ENCODE measurements at regions not wholly inside any gene's neighbourhood (a gene's known extent, or its start where the extent isn't known, plus 50 kb on each side); places are given as distances from the start of the nearest gene placed in this dataset.
"Not testable (repeated sequence)": the region's sequence is repeated elsewhere in the genome, so short reads cannot be mapped to it uniquely, and the experiment has no call there.

DNA sequence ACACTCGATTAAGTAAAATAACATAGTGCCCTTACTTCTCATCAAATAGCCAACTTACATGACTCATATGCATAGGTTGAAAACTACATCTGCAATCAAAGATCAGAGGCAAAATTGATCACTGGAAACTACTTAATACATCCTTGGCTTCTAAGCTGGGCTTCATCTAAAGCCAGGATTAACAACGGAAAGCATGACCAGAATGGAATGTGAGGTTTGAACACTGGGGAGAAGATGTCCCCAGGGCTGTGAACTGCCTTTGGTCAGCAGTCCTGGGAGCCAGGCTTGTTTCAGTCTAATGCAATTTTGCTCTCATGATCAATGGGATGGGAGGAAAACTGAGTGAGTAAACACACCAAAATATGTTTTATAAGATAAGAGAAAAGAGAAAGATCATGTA is 192.5 kb upstream of the TTC29 start:
- no peak for DNase-seq (ENCODE audit: low spot score)
- intact Hi-C loops (cut with DNase I) = no loop called here

- intact Hi-C loops (cut with DNase I) = no loop called here
Observed at GRCh38 chr4:147139455-147140198, 194.0 kb upstream of the TTC29 start.

DNA sequence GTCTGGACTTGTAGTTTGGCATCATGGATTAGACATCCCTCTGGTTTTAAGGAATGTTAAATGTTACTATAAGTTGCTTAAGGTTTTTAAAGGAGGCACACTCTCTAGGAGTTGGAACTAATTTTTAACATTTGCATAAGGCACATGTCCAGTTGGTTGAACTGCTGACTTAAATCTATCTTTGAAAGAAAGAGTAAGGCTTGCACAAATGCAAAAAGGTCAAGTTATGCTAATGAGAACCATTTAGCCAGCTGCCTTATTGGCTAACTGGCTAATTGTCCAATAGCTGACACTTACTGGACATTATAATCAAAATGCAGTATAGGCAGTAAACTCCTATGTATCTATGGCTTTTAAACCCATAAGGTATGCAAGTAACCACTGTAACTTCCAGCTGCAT is 206.1 kb upstream of the TTC29 start:
- intact Hi-C loops (cut with DNase I) = no loop called here
- no peak for DNase-seq (ENCODE audit: low spot score)

More at GRCh38 chr4:147139455-147140198, 194.0 kb upstream of the TTC29 start:
- no peak for DNase-seq (ENCODE audit: low spot score)

DNA sequence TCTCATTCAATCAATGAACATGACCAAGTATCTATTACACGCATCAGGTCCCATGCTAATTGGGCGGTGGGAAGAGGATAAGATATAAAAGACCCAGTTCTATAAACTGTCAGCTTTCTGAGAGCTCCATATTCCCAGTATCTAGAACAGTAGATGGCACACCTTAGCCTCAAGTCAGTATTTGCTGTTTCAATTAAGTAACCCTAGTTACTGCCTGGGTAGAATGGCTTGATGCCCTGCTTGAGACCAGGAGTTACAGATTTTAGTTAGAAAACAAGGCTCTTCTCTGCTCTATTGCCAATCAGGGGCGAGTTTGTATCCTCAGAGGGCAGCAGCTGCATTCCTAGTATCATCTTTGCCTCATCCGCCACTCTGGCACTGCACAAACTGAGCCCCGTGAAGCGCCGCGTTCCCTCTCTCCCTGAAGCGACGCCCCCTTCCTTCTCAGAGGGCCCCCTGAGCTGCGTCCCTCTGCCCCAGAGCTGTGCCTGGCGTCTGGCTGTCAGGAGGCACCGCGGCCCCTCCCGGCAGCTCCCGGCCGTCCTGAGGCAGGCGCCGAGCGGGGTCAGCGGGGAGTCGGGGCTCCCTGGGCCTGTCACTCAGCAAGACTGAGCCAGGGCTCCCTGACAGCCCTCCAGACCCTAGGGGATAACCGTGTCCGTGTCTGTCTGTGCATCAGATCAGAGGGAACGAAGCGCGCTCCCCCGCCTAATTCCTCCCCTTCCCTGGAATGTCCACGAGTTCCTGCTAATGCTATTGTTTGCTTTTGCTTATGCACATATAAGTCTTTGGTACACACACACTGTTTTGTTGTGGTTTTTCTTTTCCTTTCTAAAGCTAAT is 212.4 kb upstream of the TTC29 start:
- intact Hi-C loops (cut with DNase I) = loop anchor here (5.0 kb wide), 2 partner anchors 41 to 359 kb away; no protein-coding TSS in a partner anchor
- no peak for DNase-seq (ENCODE audit: low spot score)

DNA sequence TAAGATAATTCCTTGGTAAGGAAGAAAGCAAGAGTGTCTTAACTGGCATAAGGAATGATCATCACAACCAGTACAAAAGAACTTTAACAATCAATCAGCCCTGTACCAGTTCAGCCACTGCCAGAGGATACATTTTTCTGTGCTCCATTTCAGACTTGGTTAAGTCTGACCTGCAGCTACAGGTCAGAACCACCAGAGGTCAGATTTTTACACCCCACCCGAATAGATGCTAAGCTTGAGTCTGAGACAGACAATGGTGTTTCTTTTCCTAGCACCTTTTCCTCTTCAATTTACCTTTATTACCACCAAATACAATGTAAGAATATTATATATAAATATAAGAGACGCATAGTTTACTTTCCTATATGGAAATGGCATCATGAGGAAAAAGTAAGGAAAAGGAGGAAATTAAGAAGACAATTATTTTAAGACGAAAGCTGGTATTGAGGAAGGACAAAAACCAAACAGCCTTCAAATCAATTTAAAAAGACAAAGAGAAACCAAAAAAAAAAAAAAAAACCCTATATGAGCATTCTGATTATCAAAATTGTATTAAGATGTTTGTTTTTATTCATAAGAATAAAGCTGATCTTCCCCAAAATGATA is 215.3 kb upstream of the TTC29 start:
- intact Hi-C loops (cut with DNase I) = loop anchor here (2.0 kb wide), 1 partner anchor 430 kb away; no protein-coding TSS in a partner anchor
- DNase-seq (ENCODE audit: low spot score) = no peak

DNA sequence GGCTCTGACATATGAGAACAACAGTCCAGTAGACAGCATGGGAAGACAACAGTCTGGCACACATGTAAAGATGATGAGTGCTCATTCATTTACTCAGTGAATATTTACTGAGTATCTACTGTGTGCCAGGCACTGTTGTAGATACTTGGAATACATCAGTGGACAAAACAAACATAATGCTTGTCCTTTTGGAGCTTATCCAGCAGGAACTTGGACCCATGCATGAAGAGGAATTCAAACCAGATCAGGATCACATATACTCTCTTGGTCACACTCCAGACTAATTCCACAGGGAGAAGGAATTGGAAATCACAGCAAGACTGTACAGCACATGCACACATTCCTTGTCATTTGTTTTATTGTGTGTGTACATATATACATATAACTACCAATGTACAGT is 217.6 kb upstream of the TTC29 start:
- no peak for DNase-seq (ENCODE audit: low spot score)
- intact Hi-C loops (cut with DNase I) = no loop called here

GRCh38 chr4:147168200-147168599 is 222.5 kb upstream of the TTC29 start:
- intact Hi-C loops (cut with DNase I); DNase-seq (ENCODE audit: low spot score): not testable (repeated sequence)

DNA sequence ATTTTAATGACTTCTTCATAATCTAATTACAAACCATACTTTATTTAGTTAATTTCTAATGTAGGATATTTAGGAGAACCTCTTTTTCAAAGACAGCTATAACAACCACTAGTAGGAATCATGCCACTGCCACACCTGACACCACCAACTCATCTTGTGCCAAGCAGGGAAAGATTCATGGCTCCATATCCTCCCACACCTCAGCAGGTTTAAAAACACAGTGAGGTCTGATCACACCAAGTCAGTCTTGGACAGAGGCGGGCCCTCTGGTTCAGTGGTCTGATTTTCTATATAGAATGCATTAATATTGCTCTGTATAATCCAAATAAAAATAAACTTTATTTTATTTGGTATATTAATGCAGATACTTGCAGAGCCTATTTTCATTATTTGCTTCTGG is 227.7 kb upstream of the TTC29 start:
- intact Hi-C loops (cut with DNase I) = no loop called here
- no peak for DNase-seq (ENCODE audit: low spot score)

GRCh38 chr4:147173797-147174432 is 228.3 kb upstream of the TTC29 start:
- intact Hi-C loops (cut with DNase I) = no loop called here
- no peak for DNase-seq (ENCODE audit: low spot score)

DNA sequence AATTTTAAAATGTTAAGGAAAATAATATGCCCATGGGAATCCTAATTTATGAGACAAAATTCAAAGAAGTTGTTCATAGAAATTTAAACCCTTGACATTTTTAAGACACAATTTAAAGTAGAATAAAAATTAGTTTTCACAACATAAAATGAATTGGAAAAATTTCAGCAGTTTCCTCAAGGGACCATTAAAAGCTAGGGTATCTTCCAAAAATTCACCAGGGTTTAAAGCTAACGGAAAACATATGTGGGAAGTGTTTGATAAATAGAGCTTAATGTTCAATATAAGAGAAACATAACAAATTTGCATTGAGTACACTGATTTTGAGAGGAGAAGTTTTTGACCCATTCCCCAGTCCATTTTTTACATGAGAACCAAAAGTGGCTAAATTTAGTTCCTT is 228.9 kb upstream of the TTC29 start:
- DNase-seq (ENCODE audit: low spot score) = no peak
- intact Hi-C loops (cut with DNase I) = no loop called here

DNA sequence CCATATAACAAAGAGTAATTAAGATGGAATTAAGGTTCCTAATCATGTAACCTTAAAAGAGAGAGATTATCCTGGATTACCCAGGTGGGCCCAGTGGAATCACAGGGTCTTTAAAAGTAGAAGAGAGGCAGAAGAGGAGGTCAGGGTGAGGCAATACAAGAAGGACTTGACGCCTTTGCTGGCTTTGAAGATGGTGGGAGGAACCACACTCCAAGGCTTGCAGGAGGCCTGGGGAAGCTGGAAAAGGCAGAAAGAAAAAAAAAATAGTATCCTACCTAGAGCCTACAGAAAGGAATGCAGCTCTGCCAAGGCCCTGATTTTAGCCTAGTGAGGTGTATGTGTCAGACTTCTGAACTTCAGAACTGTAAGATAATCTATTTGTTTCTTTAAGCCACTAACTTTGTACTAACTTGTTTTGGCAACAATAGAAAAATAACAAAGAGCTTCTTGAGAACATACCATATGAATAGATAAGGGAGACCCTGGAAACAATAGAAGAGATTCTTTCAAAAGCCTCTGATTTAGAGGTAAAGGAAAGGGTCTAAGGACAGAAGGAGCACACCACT is 229.9 kb upstream of the TTC29 start:
- intact Hi-C loops (cut with DNase I) = no loop called here

GRCh38 chr4:147182041-147182440 is 236.4 kb upstream of the TTC29 start:
- intact Hi-C loops (cut with DNase I) = no loop called here

More for the DNA sequence above, 229.9 kb upstream of the TTC29 start:
- DNase-seq (ENCODE audit: low spot score) = no peak

DNA sequence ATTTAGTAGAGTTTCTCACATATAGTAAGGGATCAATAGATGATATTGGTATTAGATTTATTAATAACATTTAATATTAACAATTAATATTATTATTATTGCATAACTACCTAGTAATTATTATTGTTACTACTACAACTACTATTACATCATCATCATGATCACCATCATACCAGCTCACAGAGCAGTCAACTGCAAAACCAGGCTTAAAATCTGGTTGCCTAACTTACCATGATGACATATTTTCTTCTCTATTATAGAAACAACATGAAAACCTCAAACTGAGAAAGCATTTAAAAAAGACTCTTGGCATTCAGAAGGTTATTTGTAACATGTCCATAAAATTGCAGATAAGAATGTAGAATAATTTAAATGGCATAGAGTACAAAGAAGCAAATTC is 247.0 kb upstream of the TTC29 start:
- DNase-seq (ENCODE audit: low spot score) = no peak
- intact Hi-C loops (cut with DNase I) = no loop called here

More at GRCh38 chr4:147182041-147182440, 236.4 kb upstream of the TTC29 start:
- no peak for DNase-seq (ENCODE audit: low spot score)

DNA sequence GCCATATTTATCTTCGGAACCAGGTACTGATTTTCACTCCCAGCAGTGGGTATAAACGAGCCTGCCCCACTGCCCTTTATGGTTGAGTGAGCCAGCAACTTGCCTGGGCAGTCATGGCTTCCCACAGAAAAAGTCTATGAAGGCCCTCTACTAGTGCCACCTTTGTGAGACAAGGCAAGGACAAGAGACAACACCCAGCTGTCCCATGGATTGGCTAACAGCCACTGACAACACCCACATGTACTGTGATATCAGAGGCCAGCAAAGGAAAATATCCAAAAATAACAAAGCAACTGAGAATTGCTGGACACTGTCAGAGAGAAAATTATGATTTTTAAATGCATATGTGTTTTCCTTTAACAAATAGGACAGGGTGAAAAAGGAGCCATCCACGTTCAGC is 248.4 kb upstream of the TTC29 start:
- DNase-seq (ENCODE audit: low spot score) = no peak
- intact Hi-C loops (cut with DNase I) = no loop called here

- intact Hi-C loops (cut with DNase I) = no loop called here
Observed at GRCh38 chr4:147194604-147195003, 248.9 kb upstream of the TTC29 start.

DNA sequence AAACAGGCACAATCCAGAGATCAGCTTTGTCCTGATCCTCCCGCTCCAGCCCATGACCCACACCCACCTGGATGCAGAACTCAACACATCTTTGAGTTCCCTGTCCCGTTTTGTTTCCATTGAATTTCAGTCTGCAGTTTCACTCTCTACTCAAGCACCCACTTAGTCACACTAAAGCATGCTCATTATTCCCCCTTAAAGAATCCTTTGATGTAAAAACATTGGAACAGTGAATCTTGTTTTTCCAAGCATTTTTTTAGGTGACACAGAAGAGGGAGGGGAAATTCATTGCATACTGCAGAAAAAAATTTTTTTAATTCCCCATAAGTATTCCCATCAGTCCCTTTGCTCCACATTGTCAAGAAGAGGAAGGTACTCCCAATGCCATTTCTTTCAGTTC is 249.7 kb upstream of the TTC29 start:
- intact Hi-C loops (cut with DNase I) = no loop called here
- no peak for DNase-seq (ENCODE audit: low spot score)

More at GRCh38 chr4:147194604-147195003, 248.9 kb upstream of the TTC29 start:
- DNase-seq (ENCODE audit: low spot score) = no peak

DNA sequence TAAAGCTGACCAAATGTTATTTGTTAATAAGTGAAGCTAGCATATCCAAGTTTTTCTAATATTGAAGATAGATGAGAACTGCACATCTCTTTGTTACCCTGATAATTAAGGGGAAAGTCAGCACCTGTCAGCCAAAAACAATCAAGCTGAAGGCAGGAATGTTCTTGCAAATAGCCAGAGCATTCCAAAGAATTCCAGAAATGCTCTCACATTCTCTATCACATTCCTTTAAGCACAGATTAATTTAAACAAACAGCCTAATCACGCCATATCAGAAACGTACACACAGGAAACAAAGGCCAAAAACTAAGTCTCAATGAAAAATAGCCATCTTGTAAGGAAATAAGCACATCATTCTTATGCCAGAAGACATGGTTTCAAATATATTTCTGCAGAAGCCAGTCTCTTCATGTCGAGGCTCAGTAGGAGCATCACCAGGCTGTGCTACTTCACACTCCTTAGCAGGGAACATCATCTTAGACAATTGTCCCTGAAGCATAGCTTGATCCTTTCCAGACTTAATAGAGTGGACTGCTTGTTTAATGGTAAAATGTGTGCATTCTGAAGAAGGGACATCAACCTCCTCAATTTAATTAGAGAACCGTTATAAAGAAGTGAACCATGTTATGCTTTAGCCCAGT is 252.9 kb upstream of the TTC29 start:
- no peak for DNase-seq (ENCODE audit: low spot score)
- intact Hi-C loops (cut with DNase I) = no loop called here

GRCh38 chr4:147201016-147201415 is 255.4 kb upstream of the TTC29 start:
- no peak for DNase-seq (ENCODE audit: low spot score)
- intact Hi-C loops (cut with DNase I) = no loop called here

GRCh38 chr4:147206807-147207206 is 261.1 kb upstream of the TTC29 start:
- no peak for DNase-seq (ENCODE audit: low spot score)

More at GRCh38 chr4:147206807-147207206, 261.1 kb upstream of the TTC29 start:
- intact Hi-C loops (cut with DNase I) = no loop called here
